BLaER1 (cell line): ENCODE measurements at regions not wholly inside any gene's neighbourhood (a gene's known extent, or its start where the extent isn't known, plus 50 kb on each side); places are given as distances from the start of the nearest gene placed in this dataset.

Experiments
- H3K27ac ChIP-seq: shearing (Covaris generic); formaldehyde crosslinking; 2 replicates; pipeline ENCODE4 v1.8.1; 2022
- H3K27me3 ChIP-seq: shearing (Covaris generic); formaldehyde crosslinking; 2 replicates; pipeline ENCODE4 v1.8.1; 2022
- H3K36me3 ChIP-seq: shearing (Covaris generic); formaldehyde crosslinking; 2 replicates; pipeline ENCODE4 v1.8.1; 2022
- H3K4me1 ChIP-seq: shearing (Covaris generic); formaldehyde crosslinking; 2 replicates; pipeline ENCODE4 v1.8.1; 2022
- H3K4me2 ChIP-seq: shearing (Covaris generic); formaldehyde crosslinking; 2 replicates; pipeline ENCODE4 v1.8.1; 2022
- H3K4me3 ChIP-seq: shearing (Covaris generic); formaldehyde crosslinking; 2 replicates; pipeline ENCODE4 v1.8.1; 2022
- H3K9ac ChIP-seq: shearing (Covaris generic); formaldehyde crosslinking; 2 replicates; pipeline ENCODE4 v1.8.1; 2022
- H3K9me3 ChIP-seq: shearing (Covaris generic); formaldehyde crosslinking; 2 replicates; pipeline ENCODE4 v1.8.1; 2022
- H4K20me1 ChIP-seq: shearing (Covaris generic); formaldehyde crosslinking; 2 replicates; pipeline ENCODE4 v1.8.1; 2022
- Cebpa-rat ChIP-seq: shearing (Covaris generic); IDR thresholded peaks from 2 replicates; pipeline ENCODE4 v1.8.1; 2022

DNA sequence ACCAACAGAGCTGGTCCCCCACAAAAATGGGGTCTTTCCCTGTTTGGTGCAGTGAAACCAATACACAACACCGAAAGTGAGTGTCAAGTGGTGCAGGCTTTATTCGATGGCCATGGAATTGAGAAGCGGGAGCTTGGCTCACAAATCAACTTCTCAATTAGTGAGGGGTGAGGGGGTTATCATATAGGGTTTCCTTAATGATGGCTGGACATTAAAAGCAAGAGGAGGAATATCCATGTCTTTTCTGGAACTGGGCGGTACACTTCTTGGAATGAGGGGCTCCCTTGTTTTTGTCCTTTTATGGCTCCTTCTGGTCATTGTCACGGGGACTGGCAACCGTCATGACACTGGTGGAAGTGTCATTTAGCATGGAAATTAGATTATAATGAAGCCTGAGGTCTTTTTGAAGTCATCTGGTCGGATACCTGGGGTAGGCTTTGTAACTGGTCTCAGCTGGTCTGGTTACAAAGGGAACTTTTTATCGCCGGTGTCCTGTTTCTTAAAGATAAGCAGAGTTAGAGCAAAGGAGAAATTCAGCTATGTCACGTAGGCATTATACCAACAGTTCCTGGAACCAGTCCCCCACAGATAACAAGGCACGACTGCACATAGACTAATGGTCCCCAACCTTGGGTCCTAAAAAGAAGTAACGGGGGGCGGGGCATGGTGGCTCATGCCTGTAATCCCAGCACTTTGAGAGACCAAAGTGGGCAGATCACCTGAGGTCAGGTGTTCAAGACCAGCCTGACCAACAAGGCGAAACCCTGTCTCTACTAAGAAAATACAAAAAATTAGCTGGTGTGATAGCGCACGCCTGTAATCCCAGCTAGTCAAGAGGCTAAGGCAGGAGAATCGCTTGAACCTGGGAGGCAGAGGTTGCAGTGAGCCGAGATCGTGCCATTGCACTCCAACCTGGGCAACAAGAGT, 93.5 kb upstream of the NDUFV2 start:
- H3K9ac ChIP-seq, result no peak overlapping the region
- H3K4me2 ChIP-seq, result no peak overlapping the region
- no peaks in the 10 kb centered on the region for H3K4me1 ChIP-seq
- no peaks in the 10 kb centered on the region for H3K27me3 ChIP-seq
- H3K36me3 ChIP-seq, result no peaks in the 10 kb centered on the region
- no peaks in the 10 kb centered on the region for H4K20me1 ChIP-seq
- TF ChIP-seq Cebpa-rat, result no peak
- peaks cover 3% of the 10 kb centered on the region; the same call in 1 of the 2 replicates for H3K9me3 ChIP-seq
- no peak overlapping the region for H3K4me3 ChIP-seq
- no peak overlapping the region for H3K27ac ChIP-seq

DNA sequence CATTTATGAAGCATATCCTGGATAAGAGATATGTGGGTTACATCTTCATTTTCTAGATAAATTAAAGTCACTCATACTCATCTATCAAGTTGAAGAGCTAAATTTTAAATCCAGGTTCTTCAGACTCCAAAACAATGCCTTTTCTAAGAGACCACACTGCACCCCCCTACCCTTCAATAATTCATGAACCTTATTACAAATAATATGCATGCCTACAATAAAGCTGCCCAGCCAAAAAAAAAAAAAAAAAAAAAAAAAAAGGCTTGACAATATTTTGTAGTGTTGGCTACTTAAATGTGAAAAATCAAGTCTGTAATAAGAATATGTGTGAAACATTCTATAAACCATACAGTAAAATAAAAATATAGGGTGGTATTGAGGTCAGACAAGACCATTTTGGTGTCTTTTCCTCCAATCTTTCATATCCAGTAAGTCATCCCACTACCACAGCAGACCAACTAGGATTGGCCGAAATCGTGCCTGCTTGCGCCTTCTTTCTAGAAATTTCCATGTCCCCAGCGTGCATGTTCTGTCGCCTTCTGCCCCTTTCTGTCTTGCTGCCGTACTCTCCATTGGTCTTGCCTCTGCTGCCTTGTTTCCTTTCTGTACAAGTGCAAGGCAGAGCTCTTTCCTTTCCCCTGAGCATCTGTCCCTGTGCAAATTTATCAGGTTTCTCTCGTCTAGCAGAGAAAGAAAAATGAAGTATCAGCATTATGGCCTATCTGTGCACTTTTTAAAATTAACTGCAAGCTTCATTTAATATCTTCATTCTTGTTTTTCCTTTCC, 92.6 kb upstream of the NDUFV2 start:
- TF ChIP-seq Cebpa-rat, result no peak
- no peak overlapping the region for H3K4me3 ChIP-seq
- no peaks in the 10 kb centered on the region for H3K36me3 ChIP-seq

DNA sequence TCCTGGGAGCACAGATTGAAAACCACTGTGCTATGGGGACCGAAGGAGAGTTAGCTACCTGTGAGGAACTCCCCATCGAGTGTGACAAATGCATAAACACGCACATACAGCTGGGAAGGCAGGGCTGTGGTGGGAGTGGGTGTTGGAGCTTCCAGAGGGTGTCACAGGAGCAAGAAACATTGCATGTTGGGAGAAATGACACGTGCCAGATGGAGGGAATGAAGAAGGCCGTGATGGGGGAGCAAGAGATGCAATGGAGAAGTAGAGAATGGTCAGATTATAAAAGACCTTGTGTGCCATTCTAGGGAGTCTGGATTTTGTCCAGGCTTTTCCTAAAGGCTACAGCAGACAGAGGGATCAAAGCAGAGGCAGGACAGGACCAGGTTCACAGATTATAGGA, 91.1 kb upstream of the NDUFV2 start:
- no peaks in the 10 kb centered on the region for H3K27me3 ChIP-seq
- H3K36me3 ChIP-seq, result no peaks in the 10 kb centered on the region
- H3K4me1 ChIP-seq, result peaks cover 7% of the 10 kb centered on the region
- H3K9ac ChIP-seq, result no peak overlapping the region
- H3K4me2 ChIP-seq, result no peak overlapping the region
- no peaks in the 10 kb centered on the region for H4K20me1 ChIP-seq
- no peaks in the 10 kb centered on the region for H3K9me3 ChIP-seq
- no peak overlapping the region for H3K27ac ChIP-seq
- no peak for TF ChIP-seq Cebpa-rat
- H3K4me3 ChIP-seq, result no peak overlapping the region

More for the DNA sequence above, 92.6 kb upstream of the NDUFV2 start:
- H4K20me1 ChIP-seq, result no peaks in the 10 kb centered on the region
- no peak overlapping the region for H3K4me2 ChIP-seq
- no peaks in the 10 kb centered on the region for H3K27me3 ChIP-seq
- H3K9me3 ChIP-seq, result no peaks in the 10 kb centered on the region
- H3K9ac ChIP-seq, result no peak overlapping the region
- H3K27ac ChIP-seq, result no peak overlapping the region
- no peaks in the 10 kb centered on the region for H3K4me1 ChIP-seq

DNA sequence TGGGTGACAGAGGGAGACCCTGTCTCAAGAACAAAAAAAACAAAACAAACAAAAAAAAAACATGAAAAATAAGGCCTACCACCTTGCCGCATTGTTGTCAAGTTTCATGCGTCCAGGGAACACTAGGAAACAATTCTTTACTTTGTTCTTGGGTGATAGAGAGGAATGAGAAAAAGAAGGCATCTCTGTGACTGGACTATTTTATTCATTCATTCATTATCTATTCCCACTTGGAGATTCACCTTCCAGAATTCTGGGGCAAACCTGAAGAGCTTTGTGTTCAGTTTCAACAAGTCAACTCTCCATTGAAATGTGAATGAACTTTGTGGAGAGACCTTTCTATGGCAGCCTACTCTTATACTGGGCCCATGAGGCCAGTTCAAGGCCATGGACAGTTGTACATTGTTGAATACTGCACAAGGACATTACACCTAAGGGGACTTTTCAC, 88.5 kb upstream of the NDUFV2 start:
- no peak for TF ChIP-seq Cebpa-rat
- Histone ChIP-seq H3K27me3 (no peaks in the 10 kb centered on the region), H3K9me3 (peaks cover 5% of the 10 kb centered on the region; the same call in 1 of the 2 replicates), H4K20me1 (no peaks in the 10 kb centered on the region), H3K27ac (no peak overlapping the region), H3K4me2 (no peak overlapping the region), H3K4me3 (no peak overlapping the region), H3K4me1 (peaks cover 31% of the 10 kb centered on the region), H3K36me3 (no peaks in the 10 kb centered on the region), H3K9ac (no peak overlapping the region)

DNA sequence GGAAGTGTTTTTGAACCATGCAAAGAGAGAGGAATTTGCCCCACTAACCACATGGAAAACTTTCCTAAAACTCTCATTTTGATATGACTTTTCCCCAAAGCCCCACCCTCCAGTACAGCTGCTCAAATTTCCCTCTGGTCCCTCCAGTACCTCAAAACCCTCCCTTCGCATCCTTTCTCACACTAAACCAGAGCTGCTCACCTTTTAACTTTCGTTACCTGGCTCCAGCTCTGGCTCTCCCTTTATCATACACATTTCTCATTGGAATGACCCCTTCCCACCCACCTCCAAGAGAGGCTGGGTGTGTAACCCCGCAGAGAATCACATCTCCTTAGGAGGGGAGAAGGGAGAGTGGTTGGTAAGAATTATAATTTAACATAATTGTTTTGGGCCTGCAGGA, 86.8 kb upstream of the NDUFV2 start:
- no peaks in the 10 kb centered on the region for H3K36me3 ChIP-seq
- no peaks in the 10 kb centered on the region for H3K27me3 ChIP-seq
- TF ChIP-seq Cebpa-rat, result no peak
- H4K20me1 ChIP-seq, result no peaks in the 10 kb centered on the region
- no peak overlapping the region for H3K4me2 ChIP-seq
- no peak overlapping the region for H3K4me3 ChIP-seq
- H3K9ac ChIP-seq, result no peak overlapping the region
- H3K9me3 ChIP-seq, result peaks cover 8% of the 10 kb centered on the region; the same call in 1 of the 2 replicates
- H3K27ac ChIP-seq, result no peak overlapping the region
- peaks cover 31% of the 10 kb centered on the region for H3K4me1 ChIP-seq

DNA sequence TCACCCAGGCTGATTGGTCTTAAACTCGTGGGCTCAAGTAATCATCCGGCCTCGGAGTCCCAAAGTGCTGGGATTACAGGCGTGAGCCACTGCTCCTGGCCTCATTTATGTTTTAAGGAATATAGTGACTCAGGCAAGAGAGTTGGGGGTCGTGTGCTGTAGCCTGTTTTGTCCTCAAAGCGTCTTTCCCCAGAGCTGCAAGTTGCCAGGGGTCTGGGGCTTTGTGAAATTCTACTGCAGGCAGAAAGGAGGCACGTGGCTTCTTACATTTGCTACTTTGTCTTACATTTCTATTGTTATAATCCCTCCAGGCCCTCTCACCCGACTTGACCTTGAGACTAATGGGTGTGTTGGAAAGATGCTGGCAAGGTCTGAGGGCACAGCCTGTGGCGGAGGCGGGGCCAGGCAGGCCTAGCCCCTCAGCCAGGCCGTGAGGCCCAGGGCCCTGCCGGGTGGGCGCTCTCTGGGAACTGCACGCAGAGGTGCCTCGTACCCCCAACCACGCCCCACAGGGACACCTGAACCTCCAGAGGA, 85.8 kb upstream of the NDUFV2 start:
- Histone ChIP-seq H3K4me1 (peaks cover 31% of the 10 kb centered on the region), H3K4me2 (peak overlapping the region; percentile 78), H3K36me3 (no peaks in the 10 kb centered on the region), H4K20me1 (no peaks in the 10 kb centered on the region), H3K4me3 (peak overlapping the region; percentile 53), H3K9ac (peak overlapping the region; percentile 74), H3K27ac (peak overlapping the region; percentile 79), H3K27me3 (no peaks in the 10 kb centered on the region), H3K9me3 (peaks cover 8% of the 10 kb centered on the region; the same call in 1 of the 2 replicates)
- no peak for TF ChIP-seq Cebpa-rat

DNA sequence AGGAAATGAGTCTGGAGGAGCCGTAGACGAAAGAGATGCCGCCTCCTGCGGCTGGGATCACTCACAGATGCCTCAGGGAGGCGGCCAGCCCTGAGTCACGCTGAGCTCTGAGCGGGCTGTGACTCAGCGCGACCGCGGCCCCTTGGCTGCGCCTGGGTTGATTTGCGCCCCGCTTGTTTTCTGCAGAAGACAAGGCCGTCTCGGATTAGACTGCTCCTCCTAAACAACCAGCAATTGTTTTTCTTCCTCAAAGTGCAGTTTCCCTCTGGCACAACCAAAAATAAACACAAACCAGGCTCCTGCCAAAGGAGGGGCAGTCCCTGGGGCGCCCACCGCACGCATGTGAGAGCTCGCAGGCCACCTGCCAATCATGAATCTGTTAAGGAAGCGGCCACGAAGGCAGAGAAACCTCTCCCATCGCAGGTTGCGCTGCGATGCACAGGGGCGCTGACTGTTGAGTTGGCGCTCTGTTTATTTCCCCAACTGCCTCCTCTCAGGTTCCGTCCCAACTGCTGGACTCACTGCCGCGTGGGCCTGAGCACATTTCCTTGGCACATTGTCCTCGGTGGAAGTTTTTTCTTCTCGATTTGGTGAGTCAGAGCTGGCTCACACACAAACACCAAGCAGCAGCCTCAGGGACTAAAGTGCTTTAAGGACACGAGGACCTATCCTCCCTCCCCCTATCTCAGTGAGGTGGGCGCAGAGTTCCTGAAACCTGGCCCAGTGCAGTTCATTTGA, 85.2 kb upstream of the NDUFV2 start:
- Histone ChIP-seq H3K4me2 (peak overlapping the region; percentile 78), H3K9me3 (peaks cover 8% of the 10 kb centered on the region; the same call in 1 of the 2 replicates)

DNA sequence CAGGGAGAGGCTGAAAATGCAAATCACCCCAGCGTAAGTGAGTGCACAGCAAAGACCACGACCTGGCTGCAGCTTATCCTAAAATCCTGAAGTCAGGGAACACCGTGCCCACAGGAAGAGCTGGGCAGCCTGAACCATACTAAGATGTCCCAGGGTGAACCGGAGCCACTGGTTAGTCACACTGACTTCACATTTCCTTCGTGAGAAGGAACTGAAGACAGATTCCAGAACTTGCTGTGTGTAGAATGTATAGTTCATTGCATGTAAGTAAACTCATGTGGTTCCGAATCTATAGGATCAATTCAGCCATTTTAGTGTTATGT, 84.6 kb upstream of the NDUFV2 start:
- H3K4me1 ChIP-seq, result peaks cover 31% of the 10 kb centered on the region
- peak overlapping the region; percentile 74 for H3K9ac ChIP-seq
- H3K27me3 ChIP-seq, result no peaks in the 10 kb centered on the region
- H3K27ac ChIP-seq, result peak overlapping the region; percentile 79
- peak overlapping the region; percentile 53 for H3K4me3 ChIP-seq
- H3K4me2 ChIP-seq, result peak overlapping the region; percentile 78
- peaks cover 8% of the 10 kb centered on the region; the same call in 1 of the 2 replicates for H3K9me3 ChIP-seq
- no peak for TF ChIP-seq Cebpa-rat
- no peaks in the 10 kb centered on the region for H3K36me3 ChIP-seq
- no peaks in the 10 kb centered on the region for H4K20me1 ChIP-seq

More for the DNA sequence above, 85.2 kb upstream of the NDUFV2 start:
- no peaks in the 10 kb centered on the region for H3K36me3 ChIP-seq
- H3K4me1 ChIP-seq, result peaks cover 31% of the 10 kb centered on the region
- no peaks in the 10 kb centered on the region for H4K20me1 ChIP-seq
- peak overlapping the region; percentile 79 for H3K27ac ChIP-seq
- no peak for TF ChIP-seq Cebpa-rat
- no peaks in the 10 kb centered on the region for H3K27me3 ChIP-seq
- H3K4me3 ChIP-seq, result peak overlapping the region; percentile 53
- H3K9ac ChIP-seq, result peak overlapping the region; percentile 74

DNA sequence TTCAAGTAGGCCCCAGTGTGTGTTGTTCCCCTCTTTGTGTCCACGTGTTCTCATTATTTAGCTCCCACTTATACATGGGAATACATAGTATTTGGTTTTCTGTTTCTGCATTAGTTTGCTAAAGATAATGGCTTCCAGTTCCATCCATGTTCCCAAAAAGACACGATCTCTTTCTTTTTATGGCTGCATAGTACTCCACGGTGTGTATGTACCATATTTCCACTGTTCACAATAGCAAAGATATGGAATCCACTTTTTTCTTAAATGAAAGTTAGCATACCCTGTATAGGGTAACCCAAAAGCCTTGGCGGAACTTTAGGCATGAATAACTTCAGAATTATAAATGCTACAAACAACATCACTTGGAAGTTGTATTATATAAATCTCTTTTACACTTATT, 83.4 kb upstream of the NDUFV2 start:
- Histone ChIP-seq H3K4me2 (no peak overlapping the region; the same call in 1 of the 2 replicates), H3K27me3 (no peaks in the 10 kb centered on the region), H3K4me3 (no peak overlapping the region), H3K9me3 (peaks cover 8% of the 10 kb centered on the region; the same call in 1 of the 2 replicates), H3K36me3 (no peaks in the 10 kb centered on the region), H3K9ac (no peak overlapping the region), H4K20me1 (no peaks in the 10 kb centered on the region), H3K4me1 (peaks cover 31% of the 10 kb centered on the region), H3K27ac (no peak overlapping the region)
- TF ChIP-seq Cebpa-rat, result no peak
